ENCODE measurements at regions not wholly inside any gene's neighbourhood (a gene's known extent, or its start where the extent isn't known, plus 50 kb on each side); places are given as distances from the start of the nearest gene placed in this dataset.
A peak's percentile ranks its signal among the peaks of the same experiment; 100 is the strongest.

DNA sequence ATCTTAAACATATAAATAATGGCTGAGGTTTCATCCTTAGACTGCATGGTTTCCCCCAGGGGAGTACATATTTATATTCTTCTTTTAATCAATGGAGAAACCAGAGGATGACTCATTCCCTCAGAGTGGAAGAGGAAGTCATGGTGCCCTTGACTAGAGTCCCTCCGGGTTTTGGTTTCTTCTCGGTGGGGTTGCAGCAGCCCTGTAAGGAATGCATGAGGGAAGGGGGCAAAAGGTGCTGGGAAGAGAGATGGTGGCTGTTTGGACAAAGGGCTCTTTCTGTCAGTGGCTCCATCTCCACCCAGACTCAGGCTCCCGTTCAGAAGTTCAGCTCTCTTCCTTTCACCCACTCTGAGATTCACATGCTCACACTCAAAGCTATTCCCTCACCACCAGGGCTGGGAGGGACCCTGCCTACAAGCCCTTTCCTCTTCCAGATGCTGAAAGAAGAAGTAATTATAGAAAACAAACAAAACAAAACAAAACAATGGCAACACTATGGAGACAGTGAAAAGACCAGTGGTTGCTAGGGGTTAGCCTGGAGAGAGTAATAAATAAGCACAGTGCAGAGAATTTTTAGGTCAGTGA, 129.8 kb upstream of the IL12B start (continued):
- TF ChIP-seq, protein P1, sequence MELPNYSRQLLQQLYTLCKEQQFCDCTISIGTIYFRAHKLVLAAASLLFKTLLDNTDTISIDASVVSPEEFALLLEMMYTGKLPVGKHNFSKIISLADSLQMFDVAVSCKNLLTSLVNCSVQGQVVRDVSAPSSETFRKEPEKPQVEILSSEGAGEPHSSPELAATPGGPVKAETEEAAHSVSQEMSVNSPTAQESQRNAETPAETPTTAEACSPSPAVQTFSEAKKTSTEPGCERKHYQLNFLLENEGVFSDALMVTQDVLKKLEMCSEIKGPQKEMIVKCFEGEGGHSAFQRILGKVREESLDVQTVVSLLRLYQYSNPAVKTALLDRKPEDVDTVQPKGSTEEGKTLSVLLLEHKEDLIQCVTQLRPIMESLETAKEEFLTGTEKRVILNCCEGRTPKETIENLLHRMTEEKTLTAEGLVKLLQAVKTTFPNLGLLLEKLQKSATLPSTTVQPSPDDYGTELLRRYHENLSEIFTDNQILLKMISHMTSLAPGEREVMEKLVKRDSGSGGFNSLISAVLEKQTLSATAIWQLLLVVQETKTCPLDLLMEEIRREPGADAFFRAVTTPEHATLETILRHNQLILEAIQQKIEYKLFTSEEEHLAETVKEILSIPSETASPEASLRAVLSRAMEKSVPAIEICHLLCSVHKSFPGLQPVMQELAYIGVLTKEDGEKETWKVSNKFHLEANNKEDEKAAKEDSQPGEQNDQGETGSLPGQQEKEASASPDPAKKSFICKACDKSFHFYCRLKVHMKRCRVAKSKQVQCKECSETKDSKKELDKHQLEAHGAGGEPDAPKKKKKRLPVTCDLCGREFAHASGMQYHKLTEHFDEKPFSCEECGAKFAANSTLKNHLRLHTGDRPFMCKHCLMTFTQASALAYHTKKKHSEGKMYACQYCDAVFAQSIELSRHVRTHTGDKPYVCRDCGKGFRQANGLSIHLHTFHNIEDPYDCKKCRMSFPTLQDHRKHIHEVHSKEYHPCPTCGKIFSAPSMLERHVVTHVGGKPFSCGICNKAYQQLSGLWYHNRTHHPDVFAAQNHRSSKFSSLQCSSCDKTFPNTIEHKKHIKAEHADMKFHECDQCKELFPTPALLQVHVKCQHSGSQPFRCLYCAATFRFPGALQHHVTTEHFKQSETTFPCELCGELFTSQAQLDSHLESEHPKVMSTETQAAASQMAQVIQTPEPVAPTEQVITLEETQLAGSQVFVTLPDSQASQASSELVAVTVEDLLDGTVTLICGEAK (IDR thresholded peaks at IDR 0.05; ENCODE audit: borderline replicate concordance), result no peak
- TF ChIP-seq RELA (IDR thresholded peaks at IDR 0.05; ENCODE audit: borderline replicate concordance, partially characterized antibody) (no peak), TARDBP (IDR thresholded peaks at IDR 0.05; ENCODE audit: borderline replicate concordance) (no peak), CBX3 (IDR thresholded peaks at IDR 0.05; ENCODE audit: borderline replicate concordance, low read depth) (no peak), SRF (IDR thresholded peaks at IDR 0.05; ENCODE audit: low read depth in 2 of 2, low read length in 2 of 2) (no peak), ZBED1 (IDR thresholded peaks at IDR 0.05; ENCODE audit: borderline replicate concordance) (peak; percentile 74; the same call in 1 of the 2 replicates), IRF4 (IDR thresholded peaks at IDR 0.05; ENCODE audit: low read depth, low read length) (no peak), MEF2A (IDR thresholded peaks at IDR 0.05; ENCODE audit: insufficient read depth, low read depth, low read length) (no peak), IKZF1 (conservative IDR thresholded peaks at IDR 0.05) (peak; percentile 88), SP1 (IDR thresholded peaks at IDR 0.05; ENCODE audit: low read depth, low read length) (no peak), RAD21 (IDR thresholded peaks at IDR 0.05; ENCODE audit: insufficient read depth, low read depth, low read length) (no peak), ETV6 (conservative IDR thresholded peaks at IDR 0.05 in 1 of 2, IDR thresholded peaks at IDR 0.05 in 1 of 2; ENCODE audit: borderline replicate concordance in 1 of 2, low read depth in 1 of 2) (peak in 1 of 2 experiments; percentile 78; a peak in 1 of 4 replicates), NR2F1 (conservative IDR thresholded peaks at IDR 0.05) (peak; percentile 64; the same call in 1 of the 2 replicates), ASH2L (IDR thresholded peaks at IDR 0.05; ENCODE audit: borderline replicate concordance, low read depth) (no peak), SMARCA5 (IDR thresholded peaks at IDR 0.05) (no peak), CREM (IDR thresholded peaks at IDR 0.05; ENCODE audit: low read depth) (peak; percentile 62; the same call in 1 of the 2 replicates), POU2F2 (IDR thresholded peaks at IDR 0.05; ENCODE audit: borderline replicate concordance, low read depth, low read length) (no peak), NRF1 (conservative IDR thresholded peaks at IDR 0.05; ENCODE audit: low read depth, low read length) (no peak), JUND (IDR thresholded peaks at IDR 0.05; ENCODE audit: low read depth, low read length) (no peak)
- TF ChIP-seq, protein P2, sequence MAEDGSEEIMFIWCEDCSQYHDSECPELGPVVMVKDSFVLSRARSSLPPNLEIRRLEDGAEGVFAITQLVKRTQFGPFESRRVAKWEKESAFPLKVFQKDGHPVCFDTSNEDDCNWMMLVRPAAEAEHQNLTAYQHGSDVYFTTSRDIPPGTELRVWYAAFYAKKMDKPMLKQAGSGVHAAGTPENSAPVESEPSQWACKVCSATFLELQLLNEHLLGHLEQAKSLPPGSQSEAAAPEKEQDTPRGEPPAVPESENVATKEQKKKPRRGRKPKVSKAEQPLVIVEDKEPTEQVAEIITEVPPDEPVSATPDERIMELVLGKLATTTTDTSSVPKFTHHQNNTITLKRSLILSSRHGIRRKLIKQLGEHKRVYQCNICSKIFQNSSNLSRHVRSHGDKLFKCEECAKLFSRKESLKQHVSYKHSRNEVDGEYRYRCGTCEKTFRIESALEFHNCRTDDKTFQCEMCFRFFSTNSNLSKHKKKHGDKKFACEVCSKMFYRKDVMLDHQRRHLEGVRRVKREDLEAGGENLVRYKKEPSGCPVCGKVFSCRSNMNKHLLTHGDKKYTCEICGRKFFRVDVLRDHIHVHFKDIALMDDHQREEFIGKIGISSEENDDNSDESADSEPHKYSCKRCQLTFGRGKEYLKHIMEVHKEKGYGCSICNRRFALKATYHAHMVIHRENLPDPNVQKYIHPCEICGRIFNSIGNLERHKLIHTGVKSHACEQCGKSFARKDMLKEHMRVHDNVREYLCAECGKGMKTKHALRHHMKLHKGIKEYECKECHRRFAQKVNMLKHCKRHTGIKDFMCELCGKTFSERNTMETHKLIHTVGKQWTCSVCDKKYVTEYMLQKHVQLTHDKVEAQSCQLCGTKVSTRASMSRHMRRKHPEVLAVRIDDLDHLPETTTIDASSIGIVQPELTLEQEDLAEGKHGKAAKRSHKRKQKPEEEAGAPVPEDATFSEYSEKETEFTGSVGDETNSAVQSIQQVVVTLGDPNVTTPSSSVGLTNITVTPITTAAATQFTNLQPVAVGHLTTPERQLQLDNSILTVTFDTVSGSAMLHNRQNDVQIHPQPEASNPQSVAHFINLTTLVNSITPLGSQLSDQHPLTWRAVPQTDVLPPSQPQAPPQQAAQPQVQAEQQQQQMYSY (CRISPR knock-in tag; IDR thresholded peaks at IDR 0.05), result no peak
- TF ChIP-seq, protein P3, sequence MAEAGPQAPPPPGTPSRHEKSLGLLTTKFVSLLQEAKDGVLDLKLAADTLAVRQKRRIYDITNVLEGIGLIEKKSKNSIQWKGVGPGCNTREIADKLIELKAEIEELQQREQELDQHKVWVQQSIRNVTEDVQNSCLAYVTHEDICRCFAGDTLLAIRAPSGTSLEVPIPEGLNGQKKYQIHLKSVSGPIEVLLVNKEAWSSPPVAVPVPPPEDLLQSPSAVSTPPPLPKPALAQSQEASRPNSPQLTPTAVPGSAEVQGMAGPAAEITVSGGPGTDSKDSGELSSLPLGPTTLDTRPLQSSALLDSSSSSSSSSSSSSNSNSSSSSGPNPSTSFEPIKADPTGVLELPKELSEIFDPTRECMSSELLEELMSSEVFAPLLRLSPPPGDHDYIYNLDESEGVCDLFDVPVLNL (IDR thresholded peaks at IDR 0.05; ENCODE audit: low read depth, low read length), result no peak
- TF ChIP-seq, protein P4, sequence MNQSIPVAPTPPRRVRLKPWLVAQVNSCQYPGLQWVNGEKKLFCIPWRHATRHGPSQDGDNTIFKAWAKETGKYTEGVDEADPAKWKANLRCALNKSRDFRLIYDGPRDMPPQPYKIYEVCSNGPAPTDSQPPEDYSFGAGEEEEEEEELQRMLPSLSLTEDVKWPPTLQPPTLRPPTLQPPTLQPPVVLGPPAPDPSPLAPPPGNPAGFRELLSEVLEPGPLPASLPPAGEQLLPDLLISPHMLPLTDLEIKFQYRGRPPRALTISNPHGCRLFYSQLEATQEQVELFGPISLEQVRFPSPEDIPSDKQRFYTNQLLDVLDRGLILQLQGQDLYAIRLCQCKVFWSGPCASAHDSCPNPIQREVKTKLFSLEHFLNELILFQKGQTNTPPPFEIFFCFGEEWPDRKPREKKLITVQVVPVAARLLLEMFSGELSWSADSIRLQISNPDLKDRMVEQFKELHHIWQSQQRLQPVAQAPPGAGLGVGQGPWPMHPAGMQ (IDR thresholded peaks at IDR 0.05; ENCODE audit: borderline replicate concordance), result no peak

All from GM12878 (cell line).